HepG2 (cell line): ENCODE measurements at regions not wholly inside any gene's neighbourhood (a gene's known extent, or its start where the extent isn't known, plus 50 kb on each side); places are given as distances from the start of the nearest gene placed in this dataset.

Experiments used
- ATAC-seq: fragments of 200-7000 bp; cut with Tn5 transposase; 3 replicates; pipeline ENCODE4 v1.9.1; 2020; ENCODE audit warnings: mild to moderate bottlenecking, moderate library complexity
- BruUV-seq: library from RNA; stranded (reverse); fragments of 400-500 nt; replicated peaks from 2 replicates; lab custom pipeline; 2021; lab: Mats Ljungman, UMichigan
- CTCF ChIA-PET: fragments of 300-600 bp; formaldehyde crosslinking; extraction: SDS; loops from one replicate; lab custom pipeline; 2021; ENCODE audit warnings: low total read pairs, inconsistent platforms, low intra/inter-chr PET ratio; lab: Yijun Ruan, JAX
- POLR2A ChIA-PET: fragments of 350-600 bp; sonication (Branson Sonifier 250); formaldehyde crosslinking; loops from one replicate; lab custom pipeline; 2020; ENCODE audit warnings: antibody characterized with exemption, inconsistent platforms; lab: Yijun Ruan, JAX
- DNase-seq: peaks from one replicate; pipeline ENCODE4 v3.0.0-alpha.2; 2015; ENCODE audit warnings: low spot score
- FAIRE-seq: peaks from 3 replicates; lab custom pipeline; 2011; peaks lifted over from hg19 to GRCh38; lab: Jason Lieb, UNC
- H2AFZ ChIP-seq: one replicate; pipeline ENCODE4 v1.6.1; 2011; ENCODE audit warnings: low read length, inconsistent platforms
- H3K27ac ChIP-seq: fragments of 300-600 bp; 3 replicates; pipeline ENCODE4 v1.8.0; 2011; ENCODE audit warnings: mixed run types, mild to moderate bottlenecking, mixed read lengths, low read length, inconsistent platforms; ENCODE audit not compliant: insufficient read depth; ENCODE audit errors: extremely low read length
- H3K27me3 ChIP-seq, 2 experiments: fragments of 200-600 bp in 1 of 2; 2 replicates in 1 of 2; 3 replicates in 1 of 2; pipeline versions ENCODE4 v1.6.0 to v1.8.0; 2011; ENCODE audit warnings: low read length in 2 of 2, mild to moderate bottlenecking in 2 of 2, moderate library complexity in 2 of 2, inconsistent platforms in 1 of 2; ENCODE audit not compliant: insufficient read depth in 2 of 2, control insufficient read depth in 1 of 2
- H3K36me3 ChIP-seq, 2 experiments: fragments of 200-600 bp in 1 of 2; replicated peaks in 1 of 2; 2 replicates in 1 of 2; 3 replicates in 1 of 2; pipeline versions ENCODE4 v1.5.1 to v1.8.0; 2011; ENCODE audit warnings: low read length in 2 of 2, inconsistent platforms in 1 of 2; ENCODE audit not compliant: insufficient read depth in 2 of 2, control insufficient read depth in 1 of 2
- H3K4me1 ChIP-seq: 2 replicates; pipeline ENCODE4 v1.5.1; 2012; ENCODE audit warnings: low read length, inconsistent platforms; ENCODE audit not compliant: insufficient read depth
- H3K4me2 ChIP-seq: 2 replicates; pipeline ENCODE4 v1.6.0; 2011; ENCODE audit warnings: low read depth, low read length, inconsistent platforms
- H3K4me3 ChIP-seq, 3 experiments: fragments of 200-600 bp in 1 of 3; sonication (generic), shearing (Covaris generic) in 1 of 3; replicated peaks in 1 of 3; 2 replicates each; pipeline ENCODE4 v1.5.1; 2011 to 2016; ENCODE audit warnings: low read length in 3 of 3, inconsistent platforms in 2 of 3, low read depth in 2 of 3, mild to moderate bottlenecking in 2 of 3, control low read depth in 1 of 3, mixed read lengths in 1 of 3; ENCODE audit not compliant: insufficient read depth in 1 of 3
- H3K79me2 ChIP-seq: one replicate; pipeline ENCODE4 v1.6.1; 2011; ENCODE audit warnings: low read length, inconsistent platforms; ENCODE audit not compliant: insufficient read depth
- H3K9ac ChIP-seq: 2 replicates; pipeline ENCODE4 v1.6.0; 2011; ENCODE audit warnings: mild to moderate bottlenecking, low read depth, low read length, inconsistent platforms; ENCODE audit not compliant: insufficient read depth
- H3K9me3 ChIP-seq: 2 replicates; pipeline ENCODE4 v1.5.1; 2012; ENCODE audit warnings: mild to moderate bottlenecking, low read length
- H4K20me1 ChIP-seq: 2 replicates; pipeline ENCODE4 v1.6.0; 2011; ENCODE audit warnings: inconsistent platforms, mild to moderate bottlenecking, low read length, moderate library complexity; ENCODE audit not compliant: insufficient read depth
- GLI4 ChIP-seq: sonication (generic); formaldehyde crosslinking; IDR thresholded peaks from 2 replicates; pipeline ENCODE4 v1.5.1; 2020; ENCODE audit warnings: missing genetic modification reagents, mild to moderate bottlenecking, moderate library complexity, borderline replicate concordance
- KLF9 ChIP-seq: IDR thresholded peaks from 2 replicates; pipeline ENCODE4 v1.6.1; 2016; ENCODE audit warnings: low read depth
- SIN3A ChIP-seq: IDR thresholded peaks from 2 replicates; pipeline ENCODE4 v1.6.1; 2011; ENCODE audit warnings: low read depth, mild to moderate bottlenecking, control low read depth, low read length, borderline replicate concordance
- TEAD3 ChIP-seq: optimal IDR thresholded peaks from 2 replicates; pipeline ENCODE3; 2016; ENCODE audit warnings: borderline replicate concordance
- TP53 ChIP-seq: sonication (generic); formaldehyde crosslinking; conservative IDR thresholded peaks from 2 replicates; pipeline ENCODE4 v1.4.0; 2020; ENCODE audit warnings: missing genetic modification reagents
- ZBTB3 ChIP-seq: sonication (generic); formaldehyde crosslinking; IDR thresholded peaks from 2 replicates; pipeline ENCODE4 v1.4.0; 2020; ENCODE audit warnings: low read depth, mild to moderate bottlenecking, moderate library complexity, missing genetic modification reagents, borderline replicate concordance
- ZSCAN5A ChIP-seq: sonication (generic); formaldehyde crosslinking; IDR thresholded peaks from 2 replicates; pipeline ENCODE4 v1.8.0; 2022; ENCODE audit warnings: mild to moderate bottlenecking, missing genetic modification reagents, borderline replicate concordance
- in situ Hi-C: cut with HindIII; loops from 2 replicates; pipeline ENCODE4 v1.10.0; 2017; ENCODE audit warnings: low pct_unique_long_range_greater_than_20kb; ENCODE audit not compliant: extremely low pct_ligation_motif_present
- intact Hi-C: fragments of 100-400 bp; cut with micrococcal nuclease; formaldehyde crosslinking; loops from one replicate; pipeline ENCODE4 v1.10.0; 2022; ENCODE audit not compliant: unreplicated experiment
- TF ChIP-seq, protein P1 (sequence below): sonication (generic); formaldehyde crosslinking; IDR thresholded peaks from 2 replicates; pipeline ENCODE4 v1.4.0; 2020; ENCODE audit warnings: missing genetic modification reagents

- no peaks in the 10 kb centered on the region for H3K36me3 ChIP-seq
- in situ Hi-C loops, result no loop called here
- no peak overlapping the region for H3K9ac ChIP-seq
- H3K9me3 ChIP-seq, result no peaks in the 10 kb centered on the region
- DNase-seq, result no peak
- no peak for TF ChIP-seq TP53 (CRISPR knock-in tag)
- no peak for TF ChIP-seq ZSCAN5A (CRISPR knock-in tag)
- no peak for TF ChIP-seq ZBTB3 (CRISPR knock-in tag)
- no peak for TF ChIP-seq KLF9 (CRISPR knock-in tag)
- no peak for TF ChIP-seq SIN3A
- TF ChIP-seq TEAD3, result no peak
- TF ChIP-seq, protein P1, sequence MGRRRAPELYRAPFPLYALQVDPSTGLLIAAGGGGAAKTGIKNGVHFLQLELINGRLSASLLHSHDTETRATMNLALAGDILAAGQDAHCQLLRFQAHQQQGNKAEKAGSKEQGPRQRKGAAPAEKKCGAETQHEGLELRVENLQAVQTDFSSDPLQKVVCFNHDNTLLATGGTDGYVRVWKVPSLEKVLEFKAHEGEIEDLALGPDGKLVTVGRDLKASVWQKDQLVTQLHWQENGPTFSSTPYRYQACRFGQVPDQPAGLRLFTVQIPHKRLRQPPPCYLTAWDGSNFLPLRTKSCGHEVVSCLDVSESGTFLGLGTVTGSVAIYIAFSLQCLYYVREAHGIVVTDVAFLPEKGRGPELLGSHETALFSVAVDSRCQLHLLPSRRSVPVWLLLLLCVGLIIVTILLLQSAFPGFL (CRISPR knock-in tag), result no peak
- TF ChIP-seq GLI4 (CRISPR knock-in tag), result no peak
- BruUV-seq, result no TSS peak
- no peaks in the 10 kb centered on the region for H4K20me1 ChIP-seq
- intact Hi-C loops, result no loop called here
- POLR2A ChIA-PET, result no interaction called here
- CTCF ChIA-PET, result no interaction called here
- H3K27ac ChIP-seq, result no peak overlapping the region
- H3K27me3 ChIP-seq, result no peaks in the 10 kb centered on the region
- ATAC-seq, result no peak
- no peak overlapping the region for H3K4me3 ChIP-seq
- no peak for FAIRE-seq
- H3K79me2 ChIP-seq, result no peaks in the 10 kb centered on the region
- H2AFZ ChIP-seq, result no peak overlapping the region
- H3K4me2 ChIP-seq, result no peak overlapping the region
- H3K4me1 ChIP-seq, result no peaks in the 10 kb centered on the region
Measured at GRCh38 chr7:89826557-89826956, 327.7 kb upstream of the STEAP1 start.
